HG02840 (cell line): ENCODE measurements at regions not wholly inside any gene's neighbourhood (a gene's known extent, or its start where the extent isn't known, plus 50 kb on each side); places are given as distances from the start of the nearest gene placed in this dataset.
"Not testable (repeated sequence)": the region's sequence is repeated elsewhere in the genome, so short reads cannot be mapped to it uniquely, and the experiment has no call there.

Source experiments
- ATAC-seq: cut with Tn5 transposase; IDR thresholded peaks from one replicate; pipeline ENCODE4 v1.9.1; 2021; ENCODE audit warnings: mild to moderate bottlenecking, moderate library complexity, moderate number of reproducible peaks; ENCODE audit not compliant: unreplicated experiment, low FRiP score

- ATAC-seq = no peak
Measured at GRCh38 chr2:187207126-187207525, 240.9 kb downstream of the CALCRL start.

- no peak for ATAC-seq
Measured at GRCh38 chr2:187206471-187206870, 241.6 kb downstream of the CALCRL start.

GRCh38 chr2:187206071-187206470, 242.0 kb downstream of the CALCRL start:
- no peak for ATAC-seq

- ATAC-seq = no peak
Measured at GRCh38 chr2:187198136-187198535, 249.9 kb downstream of the CALCRL start.

GRCh38 chr2:187194049-187194448, 254.0 kb downstream of the CALCRL start:
- no peak for ATAC-seq

- ATAC-seq = no peak
Measured at GRCh38 chr2:187188783-187189631, 259.0 kb downstream of the CALCRL start.

- ATAC-seq = no peak
Measured at GRCh38 chr2:187187519-187187918, 260.5 kb downstream of the CALCRL start.

GRCh38 chr2:187180529-187180928, 267.5 kb downstream of the CALCRL start:
- no peak for ATAC-seq

- ATAC-seq = not testable (repeated sequence)
Measured at GRCh38 chr2:187178876-187179275, 269.2 kb downstream of the CALCRL start.

- ATAC-seq = no peak
Measured at GRCh38 chr2:187177253-187177652, 270.8 kb downstream of the CALCRL start.

GRCh38 chr2:187174582-187174981, 273.5 kb downstream of the CALCRL start:
- ATAC-seq = no peak

- ATAC-seq = no peak
Measured at GRCh38 chr2:187171318-187171717, 276.7 kb downstream of the CALCRL start.

GRCh38 chr2:187169864-187170263, 278.2 kb downstream of the CALCRL start:
- no peak for ATAC-seq

GRCh38 chr2:187168720-187169713, 279.0 kb downstream of the CALCRL start:
- ATAC-seq = peak; percentile 56

- ATAC-seq = no peak
Measured at GRCh38 chr2:187167491-187167890, 280.6 kb downstream of the CALCRL start.

- ATAC-seq = no peak
Measured at GRCh38 chr2:187165936-187166610, 282.0 kb downstream of the CALCRL start.

GRCh38 chr2:187158452-187158851, 289.6 kb downstream of the CALCRL start:
- no peak for ATAC-seq

- no peak for ATAC-seq
Measured at GRCh38 chr2:187157046-187157445, 291.0 kb downstream of the CALCRL start.

GRCh38 chr2:187155476-187155875, 292.6 kb downstream of the CALCRL start:
- no peak for ATAC-seq

GRCh38 chr2:187150670-187151069, 297.4 kb downstream of the CALCRL start:
- ATAC-seq = no peak
